Urinary bladder (tissue), 3 donors: ENCODE measurements at regions not wholly inside any gene's neighbourhood (a gene's known extent, or its start where the extent isn't known, plus 50 kb on each side); places are given as distances from the start of the nearest gene placed in this dataset.
"Not testable (repeated sequence)": the region's sequence is repeated elsewhere in the genome, so short reads cannot be mapped to it uniquely, and the experiment has no call there.

Experiments
- DNase-seq: peaks from one replicate; pipeline ENCODE4 v3.0.0-alpha.2; 2015; ENCODE audit errors: extremely low spot score
- H3K27ac ChIP-seq: one replicate; pipeline ENCODE4 v1.5.1; 2013; ENCODE audit warnings: low read depth, mild to moderate bottlenecking, moderate library complexity
- H3K36me3 ChIP-seq: one replicate; pipeline ENCODE4 v1.6.1; 2013; ENCODE audit warnings: mild to moderate bottlenecking, moderate library complexity; ENCODE audit not compliant: insufficient read depth
- H3K4me1 ChIP-seq: one replicate; pipeline ENCODE4 v1.6.1; 2013; ENCODE audit warnings: mild to moderate bottlenecking, moderate library complexity; ENCODE audit not compliant: insufficient read depth
- H3K4me3 ChIP-seq: one replicate; pipeline ENCODE4 v1.5.1; 2013; ENCODE audit warnings: low read depth, low read length
- WGBS: extraction: QIAGEN DNeasy Blood & Tissue Kit; methylation state at CpG from one replicate; pipeline ENCODE4 v1.1.7; 2013; 5-methylcytosine and 5-hydroxymethylcytosine counted together
- donor health status: healthy with polysubstance abuse.
- donor health status: healthy.

DNA sequence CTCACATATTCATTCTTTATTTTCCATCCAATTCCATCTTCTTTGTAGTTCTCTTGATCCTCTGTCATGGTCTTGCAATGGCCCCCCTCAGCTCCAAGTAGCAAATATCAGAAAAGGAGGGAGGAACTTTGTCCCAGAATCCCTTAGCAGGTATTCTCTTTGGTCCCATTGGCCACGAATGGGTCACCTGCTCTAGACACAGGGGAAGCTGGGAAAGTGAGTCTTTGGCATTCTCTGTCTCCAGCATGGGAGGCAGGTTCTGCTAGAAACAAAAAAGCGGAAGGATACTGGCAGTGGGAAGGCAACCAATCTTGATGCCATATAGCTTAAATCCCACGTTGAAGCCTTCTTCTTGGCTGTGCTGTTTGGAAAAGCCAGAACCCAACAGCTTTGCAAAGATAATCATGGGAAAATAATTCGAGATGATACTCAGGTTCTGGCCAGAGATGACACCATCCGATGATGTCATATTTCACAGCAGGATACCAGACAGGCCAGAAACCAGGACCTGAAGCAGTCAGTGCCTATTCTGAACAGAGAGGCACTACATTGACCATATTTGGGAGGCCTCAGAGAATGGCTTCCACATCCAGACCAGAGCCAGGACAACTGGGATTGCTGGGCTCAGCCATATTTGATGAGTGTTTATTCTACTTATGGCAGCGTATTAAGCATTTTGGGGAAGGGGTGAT is 110.4 kb upstream of the ATXN3L start:
- no peaks in the 10 kb centered on the region for H3K4me1 ChIP-seq
- DNase-seq: no peak
- no peak overlapping the region for H3K4me3 ChIP-seq
- no peaks in the 10 kb centered on the region for H3K36me3 ChIP-seq
- WGBS: 89% methylated on average over 6 of the region's 6 CpGs
- H3K27ac ChIP-seq: no peak overlapping the region

- WGBS: 45% methylated on average over 5 of the region's 5 CpGs
- Histone ChIP-seq H3K4me1 (no peaks in the 10 kb centered on the region), H3K4me3 (no peak overlapping the region), H3K27ac (no peak overlapping the region), H3K36me3 (no peaks in the 10 kb centered on the region)
- no peak for DNase-seq
Observed at GRCh38 chrX:13428053-13428786, 108.4 kb upstream of the ATXN3L start.

GRCh38 chrX:13427441-13428052 is 107.7 kb upstream of the ATXN3L start:
- DNase-seq: no peak
- H3K27ac ChIP-seq: no peak overlapping the region
- WGBS: 92% methylated on average over 5 of the region's 5 CpGs
- H3K4me1 ChIP-seq: no peaks in the 10 kb centered on the region
- no peaks in the 10 kb centered on the region for H3K36me3 ChIP-seq
- no peak overlapping the region for H3K4me3 ChIP-seq

- Histone ChIP-seq H3K27ac (no peak overlapping the region), H3K4me3 (no peak overlapping the region), H3K4me1 (no peaks in the 10 kb centered on the region), H3K36me3 (no peaks in the 10 kb centered on the region)
- WGBS: 90% methylated on average over 4 of the region's 4 CpGs
- DNase-seq: no peak
Observed at GRCh38 chrX:13420545-13421183, 100.8 kb upstream of the ATXN3L start.

GRCh38 chrX:13419918-13420317 is 100.1 kb upstream of the ATXN3L start:
- WGBS: 96% methylated on average over 9 of the region's 9 CpGs
- Histone ChIP-seq H3K4me1 (no peaks in the 10 kb centered on the region), H3K36me3 (no peaks in the 10 kb centered on the region), H3K4me3 (no peak overlapping the region), H3K27ac (no peak overlapping the region)
- no peak for DNase-seq

DNA sequence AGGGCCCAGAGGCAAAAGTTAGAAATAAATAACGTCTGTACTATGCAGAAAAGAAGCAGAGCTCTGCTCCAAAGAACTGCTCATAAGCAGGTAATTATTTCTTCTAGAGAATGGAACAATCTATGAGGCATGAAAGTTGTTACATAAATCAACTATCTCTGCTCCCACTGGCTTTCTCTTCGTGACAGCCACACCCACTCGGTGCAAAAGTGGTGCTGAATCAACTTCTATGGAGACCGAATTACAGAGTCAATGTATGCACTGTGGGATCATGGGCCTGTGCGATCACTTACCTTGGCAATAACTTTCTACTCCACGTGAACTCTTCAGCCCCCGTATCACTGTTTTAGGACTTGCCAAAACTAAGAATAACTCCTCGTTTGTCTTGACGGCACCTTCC is 99.4 kb upstream of the ATXN3L start:
- WGBS: 88% methylated on average over 9 of the region's 9 CpGs
- no peak for DNase-seq
- no peak overlapping the region for H3K4me3 ChIP-seq
- no peak overlapping the region for H3K27ac ChIP-seq
- H3K4me1 ChIP-seq: no peaks in the 10 kb centered on the region
- no peaks in the 10 kb centered on the region for H3K36me3 ChIP-seq

DNA sequence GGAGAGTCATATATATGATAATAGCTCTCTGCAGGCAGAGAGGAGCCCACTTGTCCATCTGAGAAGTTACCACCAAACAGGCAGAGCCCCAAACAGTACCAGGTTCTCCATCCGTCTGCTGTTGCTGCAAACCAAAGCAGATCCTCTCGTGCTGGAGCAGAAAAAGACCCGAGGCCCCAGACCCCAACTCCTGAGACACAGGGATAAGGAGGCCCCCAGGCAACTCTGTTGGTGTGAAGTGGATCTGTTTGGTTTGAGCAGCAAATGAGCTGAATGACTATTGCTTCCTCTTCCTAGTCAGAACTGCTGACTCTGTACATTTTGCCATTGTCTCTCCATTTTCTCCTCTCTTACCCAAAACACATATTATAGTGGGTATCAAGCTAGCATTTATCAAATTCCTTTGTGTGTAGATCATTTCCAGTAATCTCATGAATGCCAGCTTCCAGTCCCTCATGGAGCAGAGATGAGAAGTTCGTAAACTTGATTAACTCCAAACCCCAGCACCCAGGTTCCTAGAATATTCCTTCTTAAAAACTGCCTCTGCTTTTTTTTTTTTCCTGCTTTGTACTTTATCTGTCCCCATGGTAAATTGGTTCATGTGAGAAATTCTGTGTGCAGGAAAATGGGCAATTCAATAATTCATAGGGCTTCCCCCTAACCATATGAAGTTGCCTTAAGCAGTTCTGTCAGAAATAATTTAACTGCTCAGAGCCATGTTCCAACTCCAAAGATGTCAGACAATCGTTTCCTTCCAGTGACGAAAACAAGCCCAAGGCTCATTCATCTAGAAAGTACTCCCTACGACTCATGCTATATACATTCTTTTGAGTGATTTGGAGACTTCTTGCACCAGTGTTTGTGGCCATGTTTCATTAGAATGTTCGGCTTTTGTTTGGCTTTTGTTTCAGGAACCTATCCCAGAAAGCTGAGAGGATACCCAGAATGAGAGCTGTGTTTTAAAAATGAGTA is 98.6 kb upstream of the ATXN3L start:
- H3K36me3 ChIP-seq: no peaks in the 10 kb centered on the region
- no peak overlapping the region for H3K4me3 ChIP-seq
- WGBS: 72% methylated on average over 8 of the region's 8 CpGs
- H3K27ac ChIP-seq: no peak overlapping the region
- H3K4me1 ChIP-seq: no peaks in the 10 kb centered on the region
- no peak for DNase-seq

DNA sequence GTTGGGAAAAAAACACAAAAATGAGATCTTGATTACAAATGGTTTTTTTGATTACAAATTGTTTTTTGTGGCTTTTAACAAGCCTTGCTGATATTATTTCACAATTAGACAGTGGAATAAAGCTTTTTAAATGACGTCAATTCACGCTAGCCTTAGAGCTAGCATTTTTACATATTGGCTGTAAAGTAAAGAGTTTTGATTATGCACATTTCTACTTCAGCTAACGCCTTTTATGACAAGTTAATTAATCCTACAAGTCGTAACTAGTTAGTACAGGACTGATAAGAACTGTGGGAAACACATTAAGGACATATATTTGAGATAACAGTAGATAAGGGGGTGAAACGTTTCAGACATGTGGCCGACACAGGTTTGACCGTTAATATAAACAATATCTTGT is 95.7 kb upstream of the ATXN3L start:
- 58% methylated on average over 7 of the region's 7 CpGs for WGBS
- H3K27ac ChIP-seq: no peak overlapping the region
- DNase-seq: no peak
- no peaks in the 10 kb centered on the region for H3K4me1 ChIP-seq
- no peaks in the 10 kb centered on the region for H3K36me3 ChIP-seq
- H3K4me3 ChIP-seq: no peak overlapping the region

DNA sequence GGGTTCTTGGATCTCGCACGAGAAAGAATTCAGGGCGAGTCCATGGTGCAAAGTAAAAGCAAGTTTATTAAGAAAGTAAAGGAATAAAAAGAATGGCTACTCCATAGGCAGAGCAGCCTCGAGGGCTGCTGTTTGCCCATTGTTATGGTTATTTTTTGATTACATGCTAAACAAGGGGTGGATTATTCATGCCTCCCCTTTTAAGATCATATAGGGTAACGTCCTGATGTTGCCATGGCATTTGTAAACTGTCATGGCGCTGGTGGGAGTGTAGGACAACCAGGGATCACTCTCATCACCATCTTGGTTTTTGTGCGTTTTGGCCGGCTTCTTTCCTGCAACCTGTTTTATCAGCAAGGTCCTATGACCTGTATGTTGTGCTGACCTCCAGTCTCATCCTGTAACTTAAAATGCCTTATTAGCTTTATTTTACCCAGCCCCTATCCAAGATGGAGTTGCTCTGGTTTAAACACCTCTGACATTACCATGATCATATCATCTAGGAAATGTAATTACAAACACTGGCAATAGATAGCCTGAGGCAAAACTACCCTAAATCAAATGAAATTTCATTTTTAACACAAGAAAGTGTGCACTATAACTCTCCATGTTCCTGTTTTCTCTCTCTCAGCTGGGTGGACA is 94.3 kb upstream of the ATXN3L start:
- Histone ChIP-seq H3K4me3 (no peak overlapping the region), H3K27ac (no peak overlapping the region), H3K36me3 (no peaks in the 10 kb centered on the region), H3K4me1 (no peaks in the 10 kb centered on the region)
- WGBS: 92% methylated on average over 8 of the region's 8 CpGs
- no peak for DNase-seq

GRCh38 chrX:13412208-13412600 is 92.4 kb upstream of the ATXN3L start:
- 69% methylated on average over 8 of the region's 8 CpGs for WGBS
- no peak for DNase-seq

GRCh38 chrX:13411496-13412207 is 91.8 kb upstream of the ATXN3L start:
- Histone ChIP-seq H3K4me3 (no peak overlapping the region), H3K4me1 (no peaks in the 10 kb centered on the region), H3K36me3 (no peaks in the 10 kb centered on the region), H3K27ac (no peak overlapping the region)
- 68% methylated on average over 10 of the region's 10 CpGs for WGBS
- DNase-seq: no peak

More at GRCh38 chrX:13412208-13412600, 92.4 kb upstream of the ATXN3L start:
- H3K27ac ChIP-seq: no peak overlapping the region
- no peaks in the 10 kb centered on the region for H3K4me1 ChIP-seq
- no peaks in the 10 kb centered on the region for H3K36me3 ChIP-seq
- H3K4me3 ChIP-seq: no peak overlapping the region

DNA sequence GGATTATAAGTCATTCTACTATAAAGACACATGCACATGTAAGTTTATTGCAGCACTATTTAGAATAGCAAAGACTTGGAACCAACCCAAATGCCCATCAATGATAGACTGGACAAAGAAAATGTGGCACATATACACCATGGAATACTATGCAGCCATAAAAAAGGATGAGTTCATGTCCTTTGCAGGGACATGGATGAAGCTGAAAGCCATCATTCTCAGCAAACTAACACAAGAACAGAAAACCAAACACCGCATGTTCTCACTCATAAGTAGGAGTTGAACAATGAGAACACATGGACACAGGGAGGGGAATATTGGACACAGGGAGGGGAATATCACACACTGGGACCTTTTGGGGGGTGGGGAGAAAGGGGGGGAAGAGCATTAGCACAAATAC is 88.7 kb upstream of the ATXN3L start:
- WGBS: 100% methylated on average over 1 of the region's 1 CpG
- H3K36me3 ChIP-seq, H3K27ac ChIP-seq, H3K4me1 ChIP-seq, DNase-seq, H3K4me3 ChIP-seq: not testable (repeated sequence)
